ENCODE measurements at regions not wholly inside any gene's neighbourhood (a gene's known extent, or its start where the extent isn't known, plus 50 kb on each side); places are given as distances from the start of the nearest gene placed in this dataset.

DNA sequence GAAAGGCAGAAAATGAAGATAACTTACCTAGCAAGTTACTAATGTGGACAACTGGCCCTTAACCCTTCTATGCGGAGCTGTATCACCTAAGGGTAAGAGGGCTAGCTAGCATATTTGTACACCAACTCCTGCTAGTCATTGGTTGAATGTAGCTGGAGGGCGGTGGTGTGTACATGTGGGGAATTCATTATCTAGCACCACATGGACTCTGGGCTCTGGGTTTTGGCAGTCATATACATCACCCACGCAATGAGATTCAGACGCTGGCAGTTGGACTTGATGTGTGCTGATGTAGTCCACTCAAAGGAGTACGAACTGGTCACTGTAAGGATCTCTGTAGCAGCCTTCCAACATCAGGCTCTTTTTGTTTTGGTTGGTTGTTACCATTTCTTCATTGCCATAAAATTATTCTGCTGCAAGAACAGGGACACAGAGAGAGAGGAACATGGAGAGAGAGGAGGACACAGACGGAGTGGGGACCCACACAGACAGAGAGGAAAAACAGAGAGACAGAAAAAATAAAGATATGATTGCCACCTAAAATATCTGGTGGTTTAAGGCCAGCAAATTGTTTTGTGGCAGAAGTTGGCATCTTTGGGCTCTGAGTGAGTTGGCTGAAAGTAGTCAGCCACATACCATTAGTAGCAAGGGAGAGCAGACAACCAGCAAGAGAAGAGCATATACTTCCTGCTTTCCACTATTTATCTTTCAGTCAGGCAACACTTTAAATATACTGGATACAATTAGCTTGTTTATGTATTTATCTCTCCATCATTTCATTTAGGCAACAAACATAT, 76.7 kb upstream of the MTPN start:
- DNase-seq (ENCODE audit: extremely low read depth, low read depth) = no peak

DNA sequence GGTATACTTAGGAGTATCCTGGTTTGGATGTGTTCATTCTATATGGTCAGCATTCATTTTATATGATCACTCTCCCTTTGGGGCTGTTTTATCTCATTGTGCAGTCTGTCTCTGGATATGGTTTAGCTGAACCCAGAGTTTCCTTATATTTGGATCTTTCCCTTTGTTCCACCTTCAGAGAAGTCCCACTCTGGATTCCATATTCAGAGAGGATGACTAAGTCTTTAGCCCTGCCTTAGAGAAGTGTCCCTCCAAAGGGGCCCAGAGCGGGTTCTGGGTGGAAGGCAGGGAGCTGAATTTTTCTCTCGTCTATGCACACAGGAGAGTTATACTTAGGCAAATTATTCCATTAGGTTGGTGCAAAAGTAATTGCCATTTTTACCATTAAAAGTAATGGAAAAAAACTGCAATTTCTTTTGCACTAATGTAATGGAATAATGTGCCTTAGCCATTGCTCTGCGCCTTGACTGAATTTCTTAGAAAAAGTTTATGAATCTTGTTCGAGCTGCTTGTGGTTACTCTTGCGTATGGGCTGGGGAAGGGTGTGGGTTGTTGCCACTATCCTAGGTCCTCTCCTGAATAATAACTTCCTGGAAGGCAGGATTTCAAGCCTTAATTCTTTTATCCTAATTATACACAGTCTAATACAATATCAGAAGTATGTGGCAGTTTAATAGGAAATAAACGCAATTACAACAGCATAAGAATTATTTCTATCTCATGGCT, 74.2 kb upstream of the MTPN start:
- no peak for DNase-seq (ENCODE audit: extremely low read depth, low read depth)

DNA sequence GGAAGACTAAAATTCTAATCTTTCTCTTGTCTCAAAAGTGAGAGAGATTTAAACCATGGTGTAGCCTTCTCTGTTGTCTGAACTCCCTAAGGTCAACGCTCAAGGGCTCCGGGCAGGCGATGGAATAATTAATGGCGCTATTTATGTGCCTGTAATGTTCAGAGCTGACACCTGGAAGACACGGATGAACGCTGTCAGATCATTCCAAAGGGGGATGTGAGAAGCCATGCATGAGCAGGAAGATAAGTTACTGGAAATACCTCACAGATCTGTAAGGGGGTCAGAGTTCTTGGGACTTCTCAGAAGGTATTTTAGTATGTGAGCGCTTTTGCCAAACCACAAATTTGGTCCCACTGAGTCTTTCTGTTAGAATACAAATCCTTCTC, 73.3 kb upstream of the MTPN start:
- DNase-seq (ENCODE audit: extremely low read depth, low read depth) = no peak

DNA sequence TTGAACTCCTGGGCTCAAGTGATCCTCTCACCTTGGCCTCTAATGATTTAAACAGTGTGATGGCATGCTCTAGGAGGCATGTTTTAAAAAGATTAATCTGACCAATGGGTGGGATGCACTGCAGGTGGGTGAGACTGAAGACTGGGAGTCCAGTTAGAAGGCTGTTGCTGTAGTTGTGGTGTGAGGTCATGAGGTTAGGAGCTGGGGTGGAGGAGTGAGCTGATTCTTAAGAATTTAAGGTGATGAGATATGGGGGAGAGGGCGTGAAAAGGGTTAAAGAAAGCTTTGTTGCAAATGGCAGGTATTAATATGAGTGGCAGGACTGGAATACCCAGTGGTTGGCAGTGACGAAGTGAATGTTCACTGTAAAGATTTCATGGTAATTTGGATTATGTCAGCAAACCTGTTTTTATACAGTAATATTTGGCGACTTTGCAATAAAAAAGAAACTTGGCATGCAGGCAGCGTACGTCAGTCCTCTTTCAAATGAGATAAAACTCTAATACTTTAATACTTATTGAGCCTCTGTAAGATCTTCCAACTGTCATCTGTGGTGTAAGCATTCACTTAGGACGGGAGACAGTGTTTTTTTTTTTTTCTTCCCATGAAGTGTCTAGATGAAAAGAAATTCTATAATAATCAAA, 72.8 kb upstream of the MTPN start:
- no peak for DNase-seq (ENCODE audit: extremely low read depth, low read depth)

DNA sequence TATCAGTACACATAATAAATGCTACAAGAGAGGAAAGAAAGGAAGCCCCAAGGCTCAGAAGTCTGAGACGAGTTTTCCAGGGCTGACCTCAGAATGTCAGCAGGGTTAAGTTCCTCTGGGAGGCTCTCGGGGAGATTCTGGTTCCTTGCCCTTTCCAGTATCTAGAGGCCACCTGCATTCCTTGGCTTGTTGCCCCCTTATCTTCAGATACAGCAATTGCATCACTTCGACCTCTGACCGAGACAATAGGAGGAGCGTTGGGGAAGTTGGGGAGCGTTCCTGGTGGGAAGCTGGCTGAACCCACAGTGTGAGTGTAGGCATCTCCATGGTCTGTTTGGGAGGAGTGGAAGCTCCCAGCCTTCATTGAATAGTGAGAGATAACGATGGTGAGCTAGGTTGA, 72.0 kb upstream of the MTPN start:
- no peak for DNase-seq (ENCODE audit: extremely low read depth, low read depth)

DNA sequence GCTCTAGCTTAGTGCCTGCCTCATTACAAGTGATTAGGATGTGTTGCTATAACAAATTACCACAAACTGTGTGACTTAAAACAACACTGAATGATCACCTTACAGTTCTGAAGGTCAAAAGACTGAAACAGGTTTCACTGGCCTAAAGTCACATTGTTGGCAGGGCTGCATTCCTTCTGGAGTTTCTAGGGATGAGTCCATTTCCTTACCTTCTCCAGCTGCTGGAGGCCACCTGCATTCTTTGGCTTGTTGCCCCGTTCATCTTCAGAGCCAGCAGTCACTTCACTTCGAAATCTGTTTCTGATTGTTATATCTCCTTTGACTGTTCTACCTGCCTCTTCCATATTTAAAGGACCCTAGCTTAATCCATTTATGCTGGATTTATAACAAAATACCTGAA, 69.4 kb upstream of the MTPN start:
- no peak for DNase-seq (ENCODE audit: extremely low read depth, low read depth)

DNA sequence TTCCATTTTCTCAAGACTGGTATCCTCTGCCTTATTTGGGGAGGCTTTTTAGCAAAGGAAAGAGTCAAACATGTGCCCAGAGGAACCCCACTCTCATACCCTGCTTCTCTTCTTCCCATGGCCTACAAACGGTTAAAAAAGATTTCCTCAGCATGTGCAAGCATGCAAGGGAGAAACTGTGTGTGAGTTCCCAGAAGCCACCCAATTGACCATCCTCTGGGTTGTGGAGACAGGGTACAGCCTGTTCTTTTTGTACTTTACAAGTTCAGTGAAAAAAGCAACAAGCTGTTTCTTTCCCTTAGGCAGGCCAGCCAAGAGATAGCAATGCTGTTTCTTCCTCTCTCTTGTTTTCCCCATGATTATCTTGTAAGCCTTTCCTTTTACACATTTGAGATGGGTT, 68.8 kb upstream of the MTPN start:
- no peak for DNase-seq (ENCODE audit: extremely low read depth, low read depth)

DNA sequence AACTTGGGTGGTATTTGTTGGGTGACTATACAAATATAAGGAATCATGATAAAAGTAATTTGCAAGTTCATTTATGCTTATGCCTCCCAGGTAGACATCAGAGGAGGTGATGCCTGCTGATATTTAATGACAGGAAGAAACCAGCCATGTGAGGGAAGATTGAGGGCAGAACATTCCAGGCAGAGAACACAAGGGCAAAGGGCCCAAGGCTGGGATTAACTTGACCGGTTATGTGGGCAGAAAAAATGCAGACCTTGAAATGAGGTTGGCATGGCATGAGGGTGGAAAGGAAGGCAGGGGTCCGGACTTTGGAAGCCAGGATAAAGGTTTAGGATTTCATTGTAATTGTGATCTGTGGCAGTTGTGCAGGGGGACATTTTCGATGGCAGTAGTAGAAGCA, 68.0 kb upstream of the MTPN start:
- DNase-seq (ENCODE audit: extremely low read depth, low read depth) = no peak

DNA sequence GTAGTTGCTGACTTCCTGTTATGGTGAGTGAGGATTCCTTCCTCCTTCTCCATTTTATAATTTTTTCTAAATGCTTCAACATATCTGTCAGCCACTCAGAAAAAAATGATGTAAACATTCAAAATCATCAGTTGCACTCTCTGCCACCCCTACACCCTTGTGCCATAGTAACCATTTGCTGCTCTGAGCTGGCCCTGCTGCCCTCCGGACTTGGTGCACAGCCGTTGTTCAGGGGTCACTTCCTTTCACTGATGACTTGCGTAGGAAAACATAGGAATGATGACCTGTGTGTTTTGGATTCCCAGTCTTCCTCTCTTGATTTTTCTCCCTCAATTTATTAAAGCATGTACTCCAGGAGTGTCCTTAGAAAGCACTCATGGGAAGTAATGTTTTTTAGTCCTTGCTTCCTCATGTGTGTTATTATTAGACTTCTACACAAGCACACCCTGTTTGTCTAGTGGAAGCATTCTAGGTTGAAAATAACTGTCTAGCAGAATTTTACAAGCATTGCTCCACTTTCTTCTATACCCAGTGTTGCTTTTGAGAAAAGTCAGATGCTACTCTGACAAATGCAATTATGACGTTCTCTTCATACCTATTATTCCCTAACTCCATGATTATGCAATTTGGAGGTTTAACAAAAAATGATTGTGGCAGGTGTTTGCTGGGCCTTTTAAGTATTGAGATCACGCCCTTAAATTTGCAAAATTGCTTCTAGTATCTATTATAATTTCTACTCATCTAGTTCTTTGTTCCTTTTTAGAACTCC, 62.6 kb upstream of the MTPN start:
- no peak for DNase-seq (ENCODE audit: extremely low read depth, low read depth)

DNA sequence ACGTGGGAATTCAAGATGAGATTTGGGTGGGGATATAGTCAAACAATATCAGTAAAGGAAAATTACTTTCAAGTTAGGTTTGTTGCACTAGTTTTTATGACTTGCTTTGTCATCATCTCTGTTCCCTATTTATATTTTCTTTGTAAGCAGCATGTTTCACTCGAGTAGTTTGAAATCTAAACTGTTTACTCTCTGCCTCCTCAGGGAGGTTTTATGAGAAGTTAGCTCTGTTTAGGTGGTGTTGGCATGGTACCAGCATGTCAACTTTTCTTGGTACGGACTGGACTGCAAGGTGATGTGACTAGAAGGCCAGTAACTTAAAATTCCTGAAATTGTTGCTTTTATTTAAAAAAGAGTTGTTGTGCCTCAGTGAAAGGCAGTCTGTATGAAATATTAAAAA, 59.2 kb upstream of the MTPN start:
- no peak for DNase-seq (ENCODE audit: extremely low read depth, low read depth)

DNA sequence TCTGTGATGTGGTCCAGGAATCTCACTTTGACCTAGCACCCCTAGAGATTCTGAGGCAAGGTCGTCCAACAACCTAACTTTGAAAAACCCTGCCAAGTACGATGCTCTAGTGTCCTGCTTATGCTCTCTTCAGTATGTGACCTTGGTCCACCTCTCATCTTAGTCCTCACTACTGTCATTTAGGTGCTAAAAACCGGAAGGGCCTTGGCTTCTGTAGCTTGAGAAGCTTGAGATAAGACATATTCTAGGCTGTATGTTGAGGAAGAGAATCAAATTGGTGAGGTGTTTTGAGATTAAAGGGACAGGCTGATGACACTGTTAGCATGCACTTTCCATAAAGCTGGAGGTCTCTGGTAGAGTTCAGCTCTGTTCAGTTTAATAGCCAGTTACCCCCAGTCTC, 57.0 kb upstream of the MTPN start:
- no peak for DNase-seq (ENCODE audit: extremely low read depth, low read depth)

DNA sequence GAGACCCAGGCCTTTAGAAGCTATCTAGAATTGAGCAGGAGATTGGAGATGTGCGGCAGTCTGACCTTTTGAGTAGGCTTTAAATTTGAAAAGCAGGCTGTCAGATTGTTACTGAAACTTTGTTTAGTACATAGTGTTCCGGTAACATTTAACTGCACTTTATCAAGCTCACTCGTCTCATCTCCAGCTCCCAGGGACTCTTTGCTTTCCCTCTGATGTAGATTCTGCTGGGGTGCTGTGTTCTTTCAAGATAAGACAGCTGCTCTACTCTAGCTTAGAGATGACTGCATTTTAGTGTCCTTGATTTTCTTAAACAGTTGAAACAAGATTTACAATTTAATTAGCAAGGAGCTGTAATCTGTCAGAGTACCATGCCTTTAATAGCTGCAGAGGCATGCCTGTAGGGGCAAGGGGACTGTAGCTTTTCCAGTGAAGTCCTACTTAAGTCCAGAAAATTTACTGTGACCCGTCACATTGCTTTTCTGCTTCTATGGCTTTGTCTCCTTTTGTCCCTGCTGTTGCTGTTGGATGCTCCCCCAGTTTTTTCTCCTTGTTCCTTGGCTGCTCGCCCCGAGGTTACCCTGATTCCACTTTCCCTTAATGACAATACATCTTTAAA, 56.4 kb upstream of the MTPN start:
- DNase-seq (ENCODE audit: extremely low read depth, low read depth) = no peak

DNA sequence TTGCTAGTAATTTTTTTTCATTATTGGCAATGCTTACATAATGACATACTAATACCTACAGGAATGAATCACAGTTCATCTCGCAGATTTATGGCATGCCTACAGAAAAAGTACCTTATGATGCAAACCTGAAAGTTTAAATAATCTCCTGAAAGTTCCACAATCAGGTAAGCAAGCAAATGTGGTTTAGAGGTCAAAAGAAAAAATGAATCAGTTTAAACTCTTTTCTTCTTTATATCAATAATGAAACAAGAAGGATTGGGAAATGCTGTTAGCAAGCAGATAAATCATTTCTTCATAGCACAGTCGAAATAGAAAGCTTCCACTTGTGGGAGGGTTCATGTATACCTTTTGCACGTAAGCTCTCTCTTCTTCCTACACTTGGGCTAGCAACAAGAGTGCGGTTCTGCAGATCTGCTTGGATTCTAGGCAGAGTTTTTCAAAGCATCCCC, 53.7 kb upstream of the MTPN start:
- no peak for DNase-seq (ENCODE audit: extremely low read depth, low read depth)

DNA sequence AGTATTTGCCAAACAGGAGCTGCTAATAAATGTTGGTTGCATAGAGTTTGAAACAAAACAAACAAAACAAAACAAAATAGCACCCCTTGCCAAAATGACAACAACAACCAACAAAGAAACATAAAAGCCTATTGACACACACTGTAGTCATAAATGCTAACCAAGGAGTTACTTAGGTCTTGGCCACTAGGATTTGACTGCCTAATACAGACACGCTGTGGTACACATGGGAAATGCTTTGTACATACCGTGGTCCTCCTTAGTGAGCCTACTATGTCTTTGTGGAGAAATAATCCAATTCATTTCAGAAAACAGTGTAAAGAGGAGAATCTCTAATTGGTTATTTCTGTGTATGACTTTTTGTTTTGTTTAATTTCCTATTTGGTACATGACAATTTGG, 53.2 kb upstream of the MTPN start:
- DNase-seq (ENCODE audit: extremely low read depth, low read depth) = no peak

DNA sequence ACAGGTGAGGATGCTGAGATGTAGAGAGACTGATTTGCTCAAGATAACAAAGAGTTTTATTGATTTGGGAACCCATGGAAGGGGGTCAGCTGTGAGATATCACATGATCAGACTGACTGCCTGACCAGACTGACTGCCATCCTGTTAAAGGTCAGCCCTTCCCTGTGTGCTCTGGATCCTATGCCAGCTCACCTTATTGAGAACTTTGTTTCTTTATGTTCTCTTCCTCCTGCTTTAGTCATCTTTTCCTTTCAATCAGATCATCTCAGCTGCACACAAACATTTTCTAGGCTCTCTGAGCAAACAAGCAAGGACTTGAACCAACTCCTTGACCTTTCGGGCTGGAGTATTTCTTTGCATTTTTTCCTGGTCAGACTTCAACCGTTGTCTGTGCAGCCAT, 50.0 kb upstream of the MTPN start:
- no peak for DNase-seq (ENCODE audit: extremely low read depth, low read depth)

Small RNAs in the stretch of these regions (small RNA-seq; reads per million reads assigned to genes)
- gene RF00019 = 0 reads per million in 2 experiments

All from NCI-H460 (cell line).